ENCODE measurements at regions not wholly inside any gene's neighbourhood (a gene's known extent, or its start where the extent isn't known, plus 50 kb on each side); places are given as distances from the start of the nearest gene placed in this dataset.

- TF ChIP-seq CTCF (IDR thresholded peaks at IDR 0.05): no peak
- no peak for TF ChIP-seq POLR2A (IDR thresholded peaks at IDR 0.05)
Measured at GRCh38 chr11:70601861-70602538, 203.7 kb downstream of the CTTN start.
